ENCODE measurements at regions not wholly inside any gene's neighbourhood (a gene's known extent, or its start where the extent isn't known, plus 50 kb on each side); places are given as distances from the start of the nearest gene placed in this dataset.
"Not testable (repeated sequence)": the region's sequence is repeated elsewhere in the genome, so short reads cannot be mapped to it uniquely, and the experiment has no call there.

DNA sequence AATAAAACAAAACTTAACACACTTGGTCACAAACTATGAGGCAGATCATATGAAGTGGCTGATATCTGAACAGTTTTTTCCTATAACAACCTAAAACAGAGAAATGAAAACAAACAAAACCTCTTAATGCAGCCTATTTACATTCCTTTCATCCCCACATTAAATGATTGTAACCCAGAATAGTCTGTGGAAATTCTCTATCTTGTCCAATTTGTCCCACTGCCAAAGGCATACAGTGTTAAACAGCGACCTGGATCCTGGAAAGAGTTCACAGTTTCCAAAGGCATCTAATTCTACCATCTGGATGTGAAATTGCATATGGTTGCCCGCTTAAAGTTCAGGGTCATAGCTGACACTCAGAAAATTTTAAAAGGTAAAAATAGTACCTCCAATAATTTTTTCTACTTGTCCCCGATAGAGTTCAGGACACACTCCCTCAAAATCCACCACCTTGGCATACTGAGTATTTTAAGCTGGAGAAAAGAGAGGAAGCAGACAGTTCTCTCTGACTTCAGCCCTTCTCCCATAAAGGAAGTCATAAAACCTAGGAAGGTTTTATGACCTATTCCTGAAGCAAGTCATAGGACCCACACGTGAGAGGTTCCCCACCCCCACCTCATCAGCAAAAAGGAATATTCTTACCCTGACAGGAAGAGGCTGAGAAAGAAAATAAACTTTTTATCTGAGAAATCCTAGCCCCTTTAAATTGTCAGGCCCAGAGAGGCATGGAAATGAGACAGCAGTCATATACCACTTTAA, 270.2 kb downstream of the PAPSS1 start:
- Histone ChIP-seq H3K14ac (ENCODE audit: low read length) (no peak overlapping the region), H3K36me3 (ENCODE audit: control insufficient read depth in 1 of 2, insufficient read depth in 2 of 2, low read length in 2 of 2) (no peaks in the 10 kb centered on the region), H4K12ac (ENCODE audit: low read depth, low read length) (no peak overlapping the region), H3K4ac (ENCODE audit: low read depth, low read length) (no peak overlapping the region), H3K9me3 (ENCODE audit: insufficient read depth, low read depth, low read length) (no peaks in the 10 kb centered on the region), H2AK5ac (ENCODE audit: low read length) (no peak overlapping the region), H2BK120ac (ENCODE audit: insufficient read depth, low read length, poor library complexity) (no peak overlapping the region), H3K23ac (ENCODE audit: low read length) (no peak overlapping the region), H3K79me2 (ENCODE audit: control insufficient read depth, insufficient read depth, low read length, poor library complexity) (no peaks in the 10 kb centered on the region), H3K27ac (ENCODE audit: low read depth, low read length) (no peak overlapping the region), H4K8ac (ENCODE audit: low read depth, low read length) (no peak overlapping the region), H3K4me3 (ENCODE audit: low read depth, low read length) (no peak overlapping the region), H3K79me1 (ENCODE audit: low read length) (no peaks in the 10 kb centered on the region), H3K4me1 (ENCODE audit: control insufficient read depth in 1 of 2, insufficient read depth in 2 of 2, low read length in 2 of 2) (no peaks in the 10 kb centered on the region), H3K27me3 (ENCODE audit: insufficient read depth, low read length) (no peaks in the 10 kb centered on the region), H2BK12ac (ENCODE audit: low read length) (no peak overlapping the region), H2BK5ac (ENCODE audit: low read depth, low read length, poor library complexity) (no peak overlapping the region), H2AFZ (ENCODE audit: insufficient read depth, low read length, poor library complexity) (no peak overlapping the region), H4K91ac (ENCODE audit: low read depth, low read length) (no peak overlapping the region), H3K4me2 (ENCODE audit: low read length) (no peak overlapping the region), H3K18ac (ENCODE audit: low read length) (no peak overlapping the region), H3K9ac (ENCODE audit: low read length) (no peak overlapping the region)
- DNase-seq, result no peak
- no CpG with 5 or more reads among the region's 4 CpGs for WGBS (ENCODE audit: extremely low coverage, insufficient coverage, insufficient read length)

DNA sequence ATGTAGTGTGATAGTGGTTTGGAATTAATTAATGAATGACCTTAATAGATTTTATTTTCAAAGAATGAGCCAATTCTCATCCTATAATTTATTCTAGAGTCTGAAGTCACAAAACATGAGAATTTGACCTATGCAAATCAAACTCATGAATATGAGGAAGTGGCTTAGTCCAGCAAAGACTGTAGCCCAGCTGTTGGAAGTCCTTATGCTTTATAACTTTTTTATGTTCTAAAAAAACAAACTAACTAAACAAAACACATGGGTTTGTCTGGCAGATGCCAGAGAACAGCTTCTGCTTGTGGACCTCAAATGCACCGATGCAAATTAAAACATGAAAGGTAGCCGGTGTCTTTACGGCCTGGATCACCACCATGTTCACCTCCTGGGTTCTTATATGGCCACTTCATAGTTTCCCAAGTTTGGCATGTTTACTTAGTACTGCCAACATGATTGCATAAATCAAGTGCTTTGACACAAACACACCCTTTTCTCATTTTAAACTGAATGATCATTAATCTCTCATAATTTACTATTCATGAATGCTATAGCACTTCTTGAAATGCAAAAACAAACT, 277.4 kb downstream of the PAPSS1 start:
- Histone ChIP-seq H4K91ac (ENCODE audit: low read depth, low read length) (no peak overlapping the region), H3K27ac (ENCODE audit: low read depth, low read length) (no peak overlapping the region), H3K14ac (ENCODE audit: low read length) (no peak overlapping the region), H2AFZ (ENCODE audit: insufficient read depth, low read length, poor library complexity) (no peak overlapping the region), H3K23ac (ENCODE audit: low read length) (no peak overlapping the region), H2AK5ac (ENCODE audit: low read length) (no peak overlapping the region), H2BK12ac (ENCODE audit: low read length) (no peak overlapping the region), H3K18ac (ENCODE audit: low read length) (no peak overlapping the region), H3K4ac (ENCODE audit: low read depth, low read length) (no peak overlapping the region), H2BK5ac (ENCODE audit: low read depth, low read length, poor library complexity) (no peak overlapping the region), H3K4me1 (ENCODE audit: control insufficient read depth in 1 of 2, insufficient read depth in 2 of 2, low read length in 2 of 2) (no peaks in the 10 kb centered on the region), H4K12ac (ENCODE audit: low read depth, low read length) (no peak overlapping the region), H3K9me3 (ENCODE audit: insufficient read depth, low read depth, low read length) (no peaks in the 10 kb centered on the region), H3K9ac (ENCODE audit: low read length) (no peak overlapping the region), H3K4me2 (ENCODE audit: low read length) (no peak overlapping the region), H3K36me3 (ENCODE audit: control insufficient read depth in 1 of 2, insufficient read depth in 2 of 2, low read length in 2 of 2) (no peaks in the 10 kb centered on the region), H3K4me3 (ENCODE audit: low read depth, low read length) (no peak overlapping the region), H3K79me2 (ENCODE audit: control insufficient read depth, insufficient read depth, low read length, poor library complexity) (no peaks in the 10 kb centered on the region), H2BK120ac (ENCODE audit: insufficient read depth, low read length, poor library complexity) (no peak overlapping the region), H3K79me1 (ENCODE audit: low read length) (no peaks in the 10 kb centered on the region), H4K8ac (ENCODE audit: low read depth, low read length) (no peak overlapping the region), H3K27me3 (ENCODE audit: insufficient read depth, low read length) (no peaks in the 10 kb centered on the region)
- DNase-seq, result no peak
- WGBS (ENCODE audit: extremely low coverage, insufficient coverage, insufficient read length), result no CpG with 5 or more reads among the region's 3 CpGs

DNA sequence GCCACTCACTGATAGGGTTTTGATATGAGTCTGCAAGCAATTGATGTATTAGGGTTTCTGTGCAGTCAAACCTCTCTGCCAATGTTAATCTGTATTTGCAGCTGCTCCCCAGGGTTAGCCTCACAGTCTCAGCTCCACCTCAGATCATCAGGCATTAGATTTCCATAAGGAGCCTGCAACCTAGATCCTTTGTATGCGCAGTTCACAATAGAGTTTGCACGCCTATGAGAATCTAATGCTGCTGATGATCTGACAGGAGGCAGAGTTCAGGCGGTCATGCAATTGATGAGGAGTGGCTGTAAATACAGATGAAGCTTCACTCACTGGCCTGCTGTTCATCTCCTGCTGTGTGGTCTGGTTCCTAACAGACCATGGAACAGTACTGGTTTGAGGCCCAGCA, 280.6 kb downstream of the PAPSS1 start:
- no peak overlapping the region for H4K12ac ChIP-seq (ENCODE audit: low read depth, low read length)
- WGBS (ENCODE audit: extremely low coverage, insufficient coverage, insufficient read length), result no CpG with 5 or more reads among the region's 3 CpGs
- no peak overlapping the region for H2AFZ ChIP-seq (ENCODE audit: insufficient read depth, low read length, poor library complexity)
- no peak overlapping the region for H3K14ac ChIP-seq (ENCODE audit: low read length)
- no peak for DNase-seq
- no peak overlapping the region for H3K9ac ChIP-seq (ENCODE audit: low read length)
- H2BK120ac ChIP-seq (ENCODE audit: insufficient read depth, low read length, poor library complexity), result no peak overlapping the region
- no peak overlapping the region for H4K91ac ChIP-seq (ENCODE audit: low read depth, low read length)
- no peaks in the 10 kb centered on the region for H3K79me1 ChIP-seq (ENCODE audit: low read length)
- no peak overlapping the region for H2BK5ac ChIP-seq (ENCODE audit: low read depth, low read length, poor library complexity)
- no peak overlapping the region for H3K4me2 ChIP-seq (ENCODE audit: low read length)
- no peaks in the 10 kb centered on the region for H3K79me2 ChIP-seq (ENCODE audit: control insufficient read depth, insufficient read depth, low read length, poor library complexity)
- H3K27ac ChIP-seq (ENCODE audit: low read depth, low read length), result no peak overlapping the region
- no peak overlapping the region for H2BK12ac ChIP-seq (ENCODE audit: low read length)
- no peaks in the 10 kb centered on the region for H3K4me1 ChIP-seq (ENCODE audit: control insufficient read depth in 1 of 2, insufficient read depth in 2 of 2, low read length in 2 of 2)
- no peaks in the 10 kb centered on the region for H3K27me3 ChIP-seq (ENCODE audit: insufficient read depth, low read length)
- no peaks in the 10 kb centered on the region for H3K9me3 ChIP-seq (ENCODE audit: insufficient read depth, low read depth, low read length)
- H3K23ac ChIP-seq (ENCODE audit: low read length), result no peak overlapping the region
- no peak overlapping the region for H3K4ac ChIP-seq (ENCODE audit: low read depth, low read length)
- H3K18ac ChIP-seq (ENCODE audit: low read length), result no peak overlapping the region
- H4K8ac ChIP-seq (ENCODE audit: low read depth, low read length), result no peak overlapping the region
- no peak overlapping the region for H2AK5ac ChIP-seq (ENCODE audit: low read length)
- H3K4me3 ChIP-seq (ENCODE audit: low read depth, low read length), result no peak overlapping the region
- no peaks in the 10 kb centered on the region for H3K36me3 ChIP-seq (ENCODE audit: control insufficient read depth in 1 of 2, insufficient read depth in 2 of 2, low read length in 2 of 2)

DNA sequence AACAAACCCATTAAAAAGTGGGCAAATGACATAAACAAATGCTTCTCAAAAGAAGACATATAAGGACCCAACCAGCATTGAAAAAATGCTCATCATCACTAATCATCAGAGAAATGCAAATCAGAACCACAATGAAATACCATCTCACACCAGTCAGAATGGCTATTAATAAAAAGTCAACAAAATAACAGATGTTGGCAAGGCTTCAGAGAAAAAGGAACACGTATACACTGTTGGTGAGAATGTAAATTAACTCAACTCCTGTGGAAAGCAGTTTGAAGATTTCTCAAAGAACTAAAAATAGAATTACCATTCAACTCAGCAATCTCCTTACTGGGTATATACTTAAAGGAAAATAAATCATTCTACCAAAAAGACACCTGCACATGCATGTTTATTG, 283.6 kb downstream of the PAPSS1 start:
- DNase-seq; H3K27me3 ChIP-seq (ENCODE audit: insufficient read depth, low read length): not testable (repeated sequence)

More for the DNA sequence above, 283.6 kb downstream of the PAPSS1 start:
- H3K79me1 ChIP-seq (ENCODE audit: low read length); H3K4me1 ChIP-seq (ENCODE audit: control insufficient read depth in 1 of 2, insufficient read depth in 2 of 2, low read length in 2 of 2); H3K9me3 ChIP-seq (ENCODE audit: insufficient read depth, low read depth, low read length); H3K23ac ChIP-seq (ENCODE audit: low read length); H3K36me3 ChIP-seq (ENCODE audit: control insufficient read depth in 1 of 2, insufficient read depth in 2 of 2, low read length in 2 of 2); H3K4me3 ChIP-seq (ENCODE audit: low read depth, low read length); H3K4ac ChIP-seq (ENCODE audit: low read depth, low read length); H2AK5ac ChIP-seq (ENCODE audit: low read length); H4K8ac ChIP-seq (ENCODE audit: low read depth, low read length); H3K4me2 ChIP-seq (ENCODE audit: low read length); H2BK12ac ChIP-seq (ENCODE audit: low read length); H3K27ac ChIP-seq (ENCODE audit: low read depth, low read length); H2BK5ac ChIP-seq (ENCODE audit: low read depth, low read length, poor library complexity); H3K9ac ChIP-seq (ENCODE audit: low read length); H2AFZ ChIP-seq (ENCODE audit: insufficient read depth, low read length, poor library complexity); H4K91ac ChIP-seq (ENCODE audit: low read depth, low read length); H3K18ac ChIP-seq (ENCODE audit: low read length); H2BK120ac ChIP-seq (ENCODE audit: insufficient read depth, low read length, poor library complexity); H4K12ac ChIP-seq (ENCODE audit: low read depth, low read length); H3K79me2 ChIP-seq (ENCODE audit: control insufficient read depth, insufficient read depth, low read length, poor library complexity); H3K14ac ChIP-seq (ENCODE audit: low read length): not testable (repeated sequence)
- WGBS (ENCODE audit: extremely low coverage, insufficient coverage, insufficient read length), result no CpG with 5 or more reads among the region's 1 CpG
